CD14-positive monocyte (primary cell): ENCODE measurements at regions not wholly inside any gene's neighbourhood (a gene's known extent, or its start where the extent isn't known, plus 50 kb on each side); places are given as distances from the start of the nearest gene placed in this dataset.

ENCODE experiments used
- DNase-seq, 3 donors: peaks; one replicate each; pipeline ENCODE4 v3.0.0-alpha.2; 2011 to 2022
- H2AFZ ChIP-seq: 2 replicates; pipeline ENCODE4 v1.6.0; 2012; ENCODE audit warnings: mild to moderate bottlenecking, low read depth, low read length, inconsistent platforms; ENCODE audit not compliant: insufficient read depth, poor library complexity, severe bottlenecking
- H3K27ac ChIP-seq, 2 donors: 1 replicate in 1 of 2; 2 replicates in 1 of 2; pipeline ENCODE4 v1.5.1; 2012 to 2013; ENCODE audit warnings: low read length in 2 of 2, control low read depth in 1 of 2, inconsistent platforms in 1 of 2, low read depth in 1 of 2, mild to moderate bottlenecking in 1 of 2
- H3K27me3 ChIP-seq, 2 donors: one replicate each; pipeline versions ENCODE4 v1.6.0 to v1.6.1; 2011 to 2013; ENCODE audit warnings: low read length in 2 of 2; ENCODE audit not compliant: control insufficient read depth in 2 of 2, insufficient read depth in 2 of 2
- H3K36me3 ChIP-seq, 2 donors: replicated peaks in 1 of 2; 1 replicate in 1 of 2; 2 replicates in 1 of 2; pipeline versions ENCODE4 v1.5.1 to v1.6.1; 2012 to 2013; ENCODE audit warnings: low read length in 2 of 2, control low read depth in 1 of 2, inconsistent platforms in 1 of 2, mild to moderate bottlenecking in 1 of 2; ENCODE audit not compliant: insufficient read depth in 2 of 2, control insufficient read depth in 1 of 2
- H3K4me1 ChIP-seq, 2 donors: 1 replicate in 1 of 2; 2 replicates in 1 of 2; pipeline versions ENCODE4 v1.5.1 to v1.6.1; 2012 to 2013; ENCODE audit warnings: low read length in 2 of 2, control low read depth in 1 of 2, inconsistent platforms in 1 of 2, mild to moderate bottlenecking in 1 of 2, moderate library complexity in 1 of 2; ENCODE audit not compliant: insufficient read depth in 2 of 2, control insufficient read depth in 1 of 2
- H3K4me2 ChIP-seq: replicated peaks from 2 replicates; pipeline ENCODE3; 2012; ENCODE audit warnings: low read length, moderate library complexity, mild to moderate bottlenecking; ENCODE audit not compliant: poor library complexity, severe bottlenecking; ENCODE audit errors: extremely low read depth
- H3K4me3 ChIP-seq, 3 experiments: fragments of 200-600 bp in 1 of 3; sonication (generic) in 1 of 3; replicated peaks in 1 of 3; 1 replicate in 2 of 3; 2 replicates in 1 of 3; pipeline ENCODE4 v1.5.1; 2011 to 2013; ENCODE audit warnings: low read length in 3 of 3, mild to moderate bottlenecking in 3 of 3, control low read depth in 2 of 3, low read depth in 2 of 3, inconsistent platforms in 1 of 3, moderate library complexity in 1 of 3
- H3K79me2 ChIP-seq: 2 replicates; pipeline ENCODE4 v1.6.0; 2012; ENCODE audit warnings: mild to moderate bottlenecking, control low read depth, inconsistent platforms, low read length, moderate library complexity; ENCODE audit not compliant: insufficient read depth
- H3K9ac ChIP-seq: 2 replicates; pipeline ENCODE4 v1.6.0; 2017; ENCODE audit warnings: low read length, mild to moderate bottlenecking; ENCODE audit not compliant: insufficient read depth, poor library complexity, severe bottlenecking
- H3K9me3 ChIP-seq, 2 donors: replicated peaks in 1 of 2; 1 replicate in 1 of 2; 2 replicates in 1 of 2; pipeline versions ENCODE4 v1.5.1 to v1.6.1; 2012 to 2013; ENCODE audit warnings: low read length in 2 of 2, control low read depth in 1 of 2; ENCODE audit not compliant: control insufficient read depth in 1 of 2, insufficient read depth in 1 of 2
- H4K20me1 ChIP-seq: 2 replicates; pipeline ENCODE4 v1.6.0; 2012; ENCODE audit warnings: mild to moderate bottlenecking, low read length, control low read depth, moderate library complexity; ENCODE audit not compliant: insufficient read depth
- H3K27ac Mint-ChIP-seq, 7 donors: one replicate each; pipeline ENCODE4 v1.8.0; 2020; ENCODE audit warnings: mild to moderate bottlenecking in 7 of 7, mixed read lengths in 7 of 7, moderate library complexity in 6 of 7, inconsistent platforms in 2 of 7
- H3K27me3 Mint-ChIP-seq, 3 donors: one replicate each; pipeline ENCODE4 v1.8.0; 2021 to 2022; ENCODE audit warnings: low read depth in 3 of 3, mild to moderate bottlenecking in 3 of 3, mixed read lengths in 3 of 3, moderate library complexity in 3 of 3, inconsistent platforms in 1 of 3
- H3K36me3 Mint-ChIP-seq, 2 donors: one replicate each; pipeline ENCODE4 v1.8.0; 2020; ENCODE audit warnings: mixed read lengths in 2 of 2, inconsistent platforms in 1 of 2, mild to moderate bottlenecking in 1 of 2
- H3K4me1 Mint-ChIP-seq: one replicate; pipeline ENCODE4 v1.8.0; 2020; ENCODE audit warnings: mild to moderate bottlenecking, mixed read lengths
- H3K4me3 Mint-ChIP-seq, 2 donors: one replicate each; pipeline ENCODE4 v1.8.0; 2020; ENCODE audit warnings: mild to moderate bottlenecking in 2 of 2, mixed read lengths in 2 of 2, moderate library complexity in 1 of 2
- H3K9me3 Mint-ChIP-seq, 7 donors: one replicate each; pipeline ENCODE4 v1.8.0; 2020 to 2022; ENCODE audit warnings: mixed read lengths in 7 of 7, mild to moderate bottlenecking in 6 of 7, moderate library complexity in 6 of 7, inconsistent platforms in 2 of 7
- CTCF ChIP-seq: fragments of 200-600 bp; IDR thresholded peaks from one replicate; pipeline ENCODE4 v1.8.0; 2022; ENCODE audit warnings: antibody characterized with exemption, mild to moderate bottlenecking
- WGBS: methylation state at CpG from one replicate; pipeline ENCODE4 v1.1.5; 2013; ENCODE audit warnings: missing lambda C conversion rate; ENCODE audit not compliant: insufficient coverage; 5-methylcytosine and 5-hydroxymethylcytosine counted together
- intact Hi-C, 2 donors: fragments of 100-400 bp; cut with micrococcal nuclease; formaldehyde crosslinking; loops; one replicate each; pipeline versions ENCODE4 v1.15.0 to v1.15.1; 2023

DNA sequence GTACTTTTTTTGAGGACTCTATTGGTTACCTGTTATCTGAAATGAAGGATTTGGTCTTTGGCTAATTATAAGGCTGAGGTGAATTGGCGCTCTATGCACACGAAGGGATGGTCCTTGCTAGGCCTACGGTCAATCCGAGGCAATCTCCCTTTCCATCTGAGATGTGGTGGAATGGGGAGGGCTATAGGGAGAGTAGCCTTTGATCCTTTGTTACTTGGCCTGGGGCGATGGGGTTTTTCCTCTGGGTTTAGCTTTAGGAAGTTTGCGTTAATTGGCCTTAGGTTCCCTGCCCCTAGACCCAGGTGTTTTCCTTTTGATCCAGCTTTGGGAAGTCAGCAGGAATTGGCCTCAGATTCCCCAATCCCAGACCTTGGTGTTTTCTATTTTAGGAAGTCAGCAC lies 102.1 kb upstream of the C9orf72 start:
- no peak overlapping the region for H3K9ac ChIP-seq
- TF ChIP-seq CTCF, result no peak
- 98% methylated on average over 6 of the region's 6 CpGs for WGBS
- H3K4me1 Mint-ChIP-seq, result peaks cover 9% of the 10 kb centered on the region
- peaks cover 0 to 7% of the 10 kb centered on the region in 2 donors for H3K4me1 ChIP-seq
- no peaks in the 10 kb centered on the region for H3K36me3 Mint-ChIP-seq
- intact Hi-C loops, result no loop called here
- H3K9me3 Mint-ChIP-seq, result peaks cover 0 to 7% (median 2%) of the 10 kb centered on the region in 7 donors
- H3K79me2 ChIP-seq, result no peaks in the 10 kb centered on the region
- H3K9me3 ChIP-seq, result no peaks in the 10 kb centered on the region
- no peak overlapping the region for H3K4me3 ChIP-seq
- no peaks in the 10 kb centered on the region for H3K27me3 Mint-ChIP-seq
- H3K27me3 ChIP-seq, result no peaks in the 10 kb centered on the region
- no peak for DNase-seq
- no peak overlapping the region for H2AFZ ChIP-seq
- no peak overlapping the region for H3K27ac ChIP-seq
- no peaks in the 10 kb centered on the region for H4K20me1 ChIP-seq
- no peak overlapping the region for H3K4me2 ChIP-seq
- no peaks in the 10 kb centered on the region for H3K36me3 ChIP-seq
- H3K27ac Mint-ChIP-seq, result no peak overlapping the region
- H3K4me3 Mint-ChIP-seq, result no peak overlapping the region

GRCh38 chr9:27676827-27677226 lies 103.5 kb upstream of the C9orf72 start:
- Histone ChIP-seq H2AFZ (no peak overlapping the region), H3K4me2 (no peak overlapping the region), H3K9ac (no peak overlapping the region), H4K20me1 (no peaks in the 10 kb centered on the region), H3K36me3 (no peaks in the 10 kb centered on the region), H3K27ac (no peak overlapping the region), H3K79me2 (no peaks in the 10 kb centered on the region), H3K4me3 (no peak overlapping the region), H3K27me3 (no peaks in the 10 kb centered on the region), H3K4me1 (peaks cover 0 to 7% of the 10 kb centered on the region in 2 donors), H3K9me3 (no peaks in the 10 kb centered on the region)
- no peaks in the 10 kb centered on the region for H3K36me3 Mint-ChIP-seq
- no peak overlapping the region for H3K27ac Mint-ChIP-seq
- DNase-seq, result no peak
- no peak for TF ChIP-seq CTCF
- no CpG with 5 or more reads among the region's 2 CpGs for WGBS
- peaks cover 0 to 7% (median 2%) of the 10 kb centered on the region in 7 donors for H3K9me3 Mint-ChIP-seq
- peaks cover 9% of the 10 kb centered on the region for H3K4me1 Mint-ChIP-seq
- no peaks in the 10 kb centered on the region for H3K27me3 Mint-ChIP-seq
- H3K4me3 Mint-ChIP-seq, result no peak overlapping the region
- intact Hi-C loops, result no loop called here
